SK-N-SH treated with all-trans-retinoic acid at 6 μM for 48 hours (cell line): ENCODE measurements at regions not wholly inside any gene's neighbourhood (a gene's known extent, or its start where the extent isn't known, plus 50 kb on each side); places are given as distances from the start of the nearest gene placed in this dataset.

Source experiments
- ARNTL ChIP-seq: fragments of 450-650 bp; formaldehyde crosslinking; IDR thresholded peaks from 2 replicates; pipeline ENCODE4 v1.5.0; 2020; ENCODE audit warnings: low read depth, mild to moderate bottlenecking, moderate library complexity, borderline replicate concordance
- BACH2 ChIP-seq: fragments of 250-450 bp; sonication (Bioruptor Pico); IDR thresholded peaks from 2 replicates; pipeline ENCODE4 v1.9.0; 2021; ENCODE audit warnings: mild to moderate bottlenecking, borderline replicate concordance
- ESRRG ChIP-seq: fragments of 250-450 bp; sonication (Bioruptor Pico); IDR thresholded peaks from 2 replicates; pipeline ENCODE4 v1.6.1; 2021; ENCODE audit warnings: mild to moderate bottlenecking
- GLIS3 ChIP-seq: fragments of 250-450 bp; sonication (Bioruptor Pico); IDR thresholded peaks from 2 replicates; pipeline ENCODE4 v1.5.0; 2020; ENCODE audit warnings: mild to moderate bottlenecking, moderate library complexity
- ISL1 ChIP-seq: fragments of 250-450 bp; sonication (Bioruptor Pico); IDR thresholded peaks from 2 replicates; pipeline ENCODE4 v2.1.2; 2022; ENCODE audit warnings: mild to moderate bottlenecking, moderate library complexity
- POU6F1 ChIP-seq: fragments of 250-450 bp; sonication (Bioruptor Pico); IDR thresholded peaks from 2 replicates; pipeline ENCODE4 v1.8.0; 2021; ENCODE audit warnings: low read depth, mild to moderate bottlenecking, moderate library complexity, borderline replicate concordance
- PPARA ChIP-seq: fragments of 250-450 bp; sonication (Bioruptor Pico); IDR thresholded peaks from 2 replicates; pipeline ENCODE4 v1.5.0; 2020; ENCODE audit warnings: mild to moderate bottlenecking, borderline replicate concordance
- SNAI2 ChIP-seq: fragments of 250-450 bp; sonication (Bioruptor Pico); IDR thresholded peaks from 2 replicates; pipeline ENCODE4 v1.5.0; 2020; ENCODE audit warnings: mild to moderate bottlenecking, moderate library complexity
- TOX ChIP-seq: fragments of 250-450 bp; sonication (Bioruptor Pico); IDR thresholded peaks from 2 replicates; pipeline ENCODE4 v1.8.0; 2021; ENCODE audit warnings: mild to moderate bottlenecking, moderate library complexity, borderline replicate concordance
- ZFP3 ChIP-seq: fragments of 250-450 bp; sonication (Bioruptor Pico); IDR thresholded peaks from 2 replicates; pipeline ENCODE4 v1.5.0; 2020; ENCODE audit warnings: mild to moderate bottlenecking, moderate library complexity
- ZFP30 ChIP-seq: fragments of 450-650 bp; formaldehyde crosslinking; IDR thresholded peaks from 2 replicates; pipeline ENCODE4 v1.5.0; 2022; ENCODE audit warnings: mild to moderate bottlenecking, moderate library complexity
- TF ChIP-seq, protein P1 (sequence below): fragments of 250-450 bp; sonication (Bioruptor Pico); IDR thresholded peaks from 2 replicates; pipeline ENCODE4 v1.8.0; 2020; ENCODE audit warnings: mild to moderate bottlenecking, moderate library complexity, borderline replicate concordance
- TF ChIP-seq, protein P2 (sequence below): fragments of 250-450 bp; sonication (Bioruptor Pico); IDR thresholded peaks from 2 replicates; pipeline ENCODE4 v1.5.1; 2020; ENCODE audit warnings: low read depth, mild to moderate bottlenecking, moderate library complexity
- TF ChIP-seq, protein P3 (sequence below): fragments of 250-450 bp; sonication (Bioruptor Pico); IDR thresholded peaks from 2 replicates; pipeline ENCODE4 v1.5.0; 2020; ENCODE audit warnings: mild to moderate bottlenecking, moderate library complexity

DNA sequence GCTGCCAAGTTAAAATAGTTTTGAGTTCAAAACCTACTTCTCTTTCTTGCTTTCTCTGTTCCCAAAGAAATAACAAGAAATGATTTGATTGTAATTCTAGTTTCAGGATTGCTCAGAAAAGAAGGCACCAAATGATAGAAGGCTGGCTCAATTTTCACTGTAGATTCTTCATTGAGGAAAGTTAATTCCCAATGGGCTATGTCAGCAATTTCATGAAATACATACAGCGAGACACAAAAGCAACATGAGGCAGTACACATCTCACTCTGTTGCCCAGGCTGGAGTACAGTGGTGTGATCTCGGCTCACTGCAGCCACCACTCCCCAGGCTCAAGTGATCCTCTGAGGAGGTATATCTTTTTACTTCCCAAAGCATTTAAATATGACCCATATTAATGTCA lies 1659.9 kb upstream of the C9orf72 start:
- TF ChIP-seq TOX (CRISPR knock-in tag) (no peak), ZFP30 (no peak), ESRRG (no peak), ARNTL (no peak), BACH2 (CRISPR knock-in tag) (no peak), ZFP3 (CRISPR knock-in tag) (no peak), SNAI2 (CRISPR knock-in tag) (no peak), GLIS3 (no peak), ISL1 (no peak), POU6F1 (CRISPR knock-in tag) (no peak), PPARA (no peak)
- TF ChIP-seq, protein P1, sequence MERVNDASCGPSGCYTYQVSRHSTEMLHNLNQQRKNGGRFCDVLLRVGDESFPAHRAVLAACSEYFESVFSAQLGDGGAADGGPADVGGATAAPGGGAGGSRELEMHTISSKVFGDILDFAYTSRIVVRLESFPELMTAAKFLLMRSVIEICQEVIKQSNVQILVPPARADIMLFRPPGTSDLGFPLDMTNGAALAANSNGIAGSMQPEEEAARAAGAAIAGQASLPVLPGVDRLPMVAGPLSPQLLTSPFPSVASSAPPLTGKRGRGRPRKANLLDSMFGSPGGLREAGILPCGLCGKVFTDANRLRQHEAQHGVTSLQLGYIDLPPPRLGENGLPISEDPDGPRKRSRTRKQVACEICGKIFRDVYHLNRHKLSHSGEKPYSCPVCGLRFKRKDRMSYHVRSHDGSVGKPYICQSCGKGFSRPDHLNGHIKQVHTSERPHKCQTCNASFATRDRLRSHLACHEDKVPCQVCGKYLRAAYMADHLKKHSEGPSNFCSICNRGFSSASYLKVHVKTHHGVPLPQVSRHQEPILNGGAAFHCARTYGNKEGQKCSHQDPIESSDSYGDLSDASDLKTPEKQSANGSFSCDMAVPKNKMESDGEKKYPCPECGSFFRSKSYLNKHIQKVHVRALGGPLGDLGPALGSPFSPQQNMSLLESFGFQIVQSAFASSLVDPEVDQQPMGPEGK (CRISPR knock-in tag), result no peak
- TF ChIP-seq, protein P2, sequence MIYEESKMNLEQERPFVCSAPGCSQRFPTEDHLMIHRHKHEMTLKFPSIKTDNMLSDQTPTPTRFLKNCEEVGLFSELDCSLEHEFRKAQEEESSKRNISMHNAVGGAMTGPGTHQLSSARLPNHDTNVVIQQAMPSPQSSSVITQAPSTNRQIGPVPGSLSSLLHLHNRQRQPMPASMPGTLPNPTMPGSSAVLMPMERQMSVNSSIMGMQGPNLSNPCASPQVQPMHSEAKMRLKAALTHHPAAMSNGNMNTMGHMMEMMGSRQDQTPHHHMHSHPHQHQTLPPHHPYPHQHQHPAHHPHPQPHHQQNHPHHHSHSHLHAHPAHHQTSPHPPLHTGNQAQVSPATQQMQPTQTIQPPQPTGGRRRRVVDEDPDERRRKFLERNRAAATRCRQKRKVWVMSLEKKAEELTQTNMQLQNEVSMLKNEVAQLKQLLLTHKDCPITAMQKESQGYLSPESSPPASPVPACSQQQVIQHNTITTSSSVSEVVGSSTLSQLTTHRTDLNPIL (CRISPR knock-in tag), result no peak
- TF ChIP-seq, protein P3, sequence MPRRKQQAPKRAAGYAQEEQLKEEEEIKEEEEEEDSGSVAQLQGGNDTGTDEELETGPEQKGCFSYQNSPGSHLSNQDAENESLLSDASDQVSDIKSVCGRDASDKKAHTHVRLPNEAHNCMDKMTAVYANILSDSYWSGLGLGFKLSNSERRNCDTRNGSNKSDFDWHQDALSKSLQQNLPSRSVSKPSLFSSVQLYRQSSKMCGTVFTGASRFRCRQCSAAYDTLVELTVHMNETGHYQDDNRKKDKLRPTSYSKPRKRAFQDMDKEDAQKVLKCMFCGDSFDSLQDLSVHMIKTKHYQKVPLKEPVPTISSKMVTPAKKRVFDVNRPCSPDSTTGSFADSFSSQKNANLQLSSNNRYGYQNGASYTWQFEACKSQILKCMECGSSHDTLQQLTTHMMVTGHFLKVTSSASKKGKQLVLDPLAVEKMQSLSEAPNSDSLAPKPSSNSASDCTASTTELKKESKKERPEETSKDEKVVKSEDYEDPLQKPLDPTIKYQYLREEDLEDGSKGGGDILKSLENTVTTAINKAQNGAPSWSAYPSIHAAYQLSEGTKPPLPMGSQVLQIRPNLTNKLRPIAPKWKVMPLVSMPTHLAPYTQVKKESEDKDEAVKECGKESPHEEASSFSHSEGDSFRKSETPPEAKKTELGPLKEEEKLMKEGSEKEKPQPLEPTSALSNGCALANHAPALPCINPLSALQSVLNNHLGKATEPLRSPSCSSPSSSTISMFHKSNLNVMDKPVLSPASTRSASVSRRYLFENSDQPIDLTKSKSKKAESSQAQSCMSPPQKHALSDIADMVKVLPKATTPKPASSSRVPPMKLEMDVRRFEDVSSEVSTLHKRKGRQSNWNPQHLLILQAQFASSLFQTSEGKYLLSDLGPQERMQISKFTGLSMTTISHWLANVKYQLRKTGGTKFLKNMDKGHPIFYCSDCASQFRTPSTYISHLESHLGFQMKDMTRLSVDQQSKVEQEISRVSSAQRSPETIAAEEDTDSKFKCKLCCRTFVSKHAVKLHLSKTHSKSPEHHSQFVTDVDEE, result no peak
